Neural progenitor cell (in vitro differentiated cells): ENCODE measurements at regions not wholly inside any gene's neighbourhood (a gene's known extent, or its start where the extent isn't known, plus 50 kb on each side); places are given as distances from the start of the nearest gene placed in this dataset.

Source experiments
- EZH2 ChIP-seq: fragments of 200-600 bp; sonication (generic); IDR thresholded peaks from 2 replicates; pipeline ENCODE4 v1.6.1; 2017; ENCODE audit warnings: antibody characterized with exemption, mild to moderate bottlenecking, moderate library complexity
- TF ChIP-seq, protein P1 (sequence below): fragments of 200-600 bp; sonication (generic); IDR thresholded peaks from 2 replicates; pipeline ENCODE4 v1.5.1; 2017; ENCODE audit warnings: antibody characterized with exemption, mild to moderate bottlenecking

DNA sequence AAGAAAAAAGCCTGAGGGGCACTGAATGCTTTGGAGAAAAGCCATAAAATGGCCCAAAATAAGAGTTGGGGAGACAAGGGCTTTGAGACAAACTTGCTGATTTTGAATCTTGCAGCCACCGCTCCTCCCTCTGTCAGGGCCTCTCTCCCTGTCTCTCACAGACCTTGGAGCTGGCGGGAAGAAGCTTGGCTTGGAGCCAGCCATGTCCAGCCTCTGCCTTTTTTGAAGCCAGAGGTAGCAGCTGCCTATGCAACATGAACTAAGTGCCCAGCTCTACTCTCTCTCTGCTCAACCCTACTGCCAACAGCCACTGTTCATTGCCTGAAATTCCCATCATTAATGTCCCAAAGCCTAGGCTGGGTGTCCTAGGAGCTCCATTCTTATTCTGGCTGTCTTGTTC is 63.7 kb upstream of the CTNNBL1 start:
- TF ChIP-seq, protein P1, sequence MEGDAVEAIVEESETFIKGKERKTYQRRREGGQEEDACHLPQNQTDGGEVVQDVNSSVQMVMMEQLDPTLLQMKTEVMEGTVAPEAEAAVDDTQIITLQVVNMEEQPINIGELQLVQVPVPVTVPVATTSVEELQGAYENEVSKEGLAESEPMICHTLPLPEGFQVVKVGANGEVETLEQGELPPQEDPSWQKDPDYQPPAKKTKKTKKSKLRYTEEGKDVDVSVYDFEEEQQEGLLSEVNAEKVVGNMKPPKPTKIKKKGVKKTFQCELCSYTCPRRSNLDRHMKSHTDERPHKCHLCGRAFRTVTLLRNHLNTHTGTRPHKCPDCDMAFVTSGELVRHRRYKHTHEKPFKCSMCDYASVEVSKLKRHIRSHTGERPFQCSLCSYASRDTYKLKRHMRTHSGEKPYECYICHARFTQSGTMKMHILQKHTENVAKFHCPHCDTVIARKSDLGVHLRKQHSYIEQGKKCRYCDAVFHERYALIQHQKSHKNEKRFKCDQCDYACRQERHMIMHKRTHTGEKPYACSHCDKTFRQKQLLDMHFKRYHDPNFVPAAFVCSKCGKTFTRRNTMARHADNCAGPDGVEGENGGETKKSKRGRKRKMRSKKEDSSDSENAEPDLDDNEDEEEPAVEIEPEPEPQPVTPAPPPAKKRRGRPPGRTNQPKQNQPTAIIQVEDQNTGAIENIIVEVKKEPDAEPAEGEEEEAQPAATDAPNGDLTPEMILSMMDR, result no peak
- TF ChIP-seq EZH2, result no peak
